ENCODE measurements at regions not wholly inside any gene's neighbourhood (a gene's known extent, or its start where the extent isn't known, plus 50 kb on each side); places are given as distances from the start of the nearest gene placed in this dataset.
"Not testable (repeated sequence)": the region's sequence is repeated elsewhere in the genome, so short reads cannot be mapped to it uniquely, and the experiment has no call there.

GRCh38 chr2:146981921-146982320, 862.9 kb upstream of the ACVR2A start:
- DNase-seq = no peak
- Histone ChIP-seq H3K9me3 (replicated peaks in 1 of 3) (no peaks in the 10 kb centered on the region), H3K4me3 (no peak overlapping the region), H3K27ac (no peak overlapping the region), H3K27me3 (no peaks in the 10 kb centered on the region), H3K4me1 (replicated peaks in 1 of 2) (no peaks in the 10 kb centered on the region), H3K36me3 (replicated peaks in 1 of 2) (no peaks in the 10 kb centered on the region)
- intact Hi-C loops (cut with DNase I) = no loop called here
- TF ChIP-seq CTCF (IDR thresholded peaks at IDR 0.05) (no peak), POLR2A (IDR thresholded peaks at IDR 0.05) (no peak)

GRCh38 chr2:146979746-146980145, 865.1 kb upstream of the ACVR2A start:
- no peak for DNase-seq
- Histone ChIP-seq H3K4me3 (no peak overlapping the region), H3K27me3 (no peaks in the 10 kb centered on the region), H3K4me1 (replicated peaks in 1 of 2) (no peaks in the 10 kb centered on the region), H3K36me3 (replicated peaks in 1 of 2) (no peaks in the 10 kb centered on the region), H3K27ac (no peak overlapping the region), H3K9me3 (replicated peaks in 1 of 3) (no peaks in the 10 kb centered on the region)
- no peak for TF ChIP-seq POLR2A (IDR thresholded peaks at IDR 0.05)
- TF ChIP-seq CTCF (IDR thresholded peaks at IDR 0.05) = no peak
- intact Hi-C loops (cut with DNase I) = no loop called here

GRCh38 chr2:146978577-146979555, 866.0 kb upstream of the ACVR2A start:
- Histone ChIP-seq H3K9me3 (replicated peaks in 1 of 3) (no peaks in the 10 kb centered on the region), H3K27me3 (no peaks in the 10 kb centered on the region), H3K36me3 (replicated peaks in 1 of 2) (no peaks in the 10 kb centered on the region), H3K4me1 (replicated peaks in 1 of 2) (no peaks in the 10 kb centered on the region), H3K27ac (no peak overlapping the region), H3K4me3 (no peak overlapping the region)
- intact Hi-C loops (cut with DNase I) = no loop called here
- no peak for DNase-seq
- no peak for TF ChIP-seq POLR2A (IDR thresholded peaks at IDR 0.05)
- no peak for TF ChIP-seq CTCF (IDR thresholded peaks at IDR 0.05)
- 77 to 88% (median 80%) methylated on average over 5 of the region's 5 CpGs for WGBS, 4 donors

- H3K27me3 ChIP-seq; H3K4me3 ChIP-seq; intact Hi-C loops (cut with DNase I); H3K27ac ChIP-seq; H3K9me3 ChIP-seq (replicated peaks in 1 of 3); H3K4me1 ChIP-seq (replicated peaks in 1 of 2); H3K36me3 ChIP-seq (replicated peaks in 1 of 2); DNase-seq: not testable (repeated sequence)
- 73 to 79% (median 78%) methylated on average over 4 of the region's 4 CpGs for WGBS, 4 donors
These were observed 873.8 kb upstream of the ACVR2A start for GRCh38 chr2:146970981-146971380.

- intact Hi-C loops (cut with DNase I); H3K27me3 ChIP-seq; H3K27ac ChIP-seq; DNase-seq; H3K4me3 ChIP-seq; H3K36me3 ChIP-seq (replicated peaks in 1 of 2); H3K4me1 ChIP-seq (replicated peaks in 1 of 2); H3K9me3 ChIP-seq (replicated peaks in 1 of 3): not testable (repeated sequence)
- WGBS, 4 donors = 68 to 84% (median 80%) methylated on average over 3 of the region's 3 CpGs
These were observed 875.1 kb upstream of the ACVR2A start for GRCh38 chr2:146969703-146970102.
